Caki2 (cell line): ENCODE measurements at regions not wholly inside any gene's neighbourhood (a gene's known extent, or its start where the extent isn't known, plus 50 kb on each side); places are given as distances from the start of the nearest gene placed in this dataset.
A peak's percentile ranks its signal among the peaks of the same experiment; 100 is the strongest.

Source experiments
- DNase-seq: peaks from one replicate; pipeline ENCODE4 v3.0.0-alpha.2; 2015; ENCODE audit warnings: low read depth
- in situ Hi-C: cut with HindIII; loops from 2 replicates; pipeline ENCODE4 v1.10.0; 2016; ENCODE audit warnings: low sequenced_read_pairs, low pct_unique_long_range_greater_than_20kb, mixed read lengths

DNA sequence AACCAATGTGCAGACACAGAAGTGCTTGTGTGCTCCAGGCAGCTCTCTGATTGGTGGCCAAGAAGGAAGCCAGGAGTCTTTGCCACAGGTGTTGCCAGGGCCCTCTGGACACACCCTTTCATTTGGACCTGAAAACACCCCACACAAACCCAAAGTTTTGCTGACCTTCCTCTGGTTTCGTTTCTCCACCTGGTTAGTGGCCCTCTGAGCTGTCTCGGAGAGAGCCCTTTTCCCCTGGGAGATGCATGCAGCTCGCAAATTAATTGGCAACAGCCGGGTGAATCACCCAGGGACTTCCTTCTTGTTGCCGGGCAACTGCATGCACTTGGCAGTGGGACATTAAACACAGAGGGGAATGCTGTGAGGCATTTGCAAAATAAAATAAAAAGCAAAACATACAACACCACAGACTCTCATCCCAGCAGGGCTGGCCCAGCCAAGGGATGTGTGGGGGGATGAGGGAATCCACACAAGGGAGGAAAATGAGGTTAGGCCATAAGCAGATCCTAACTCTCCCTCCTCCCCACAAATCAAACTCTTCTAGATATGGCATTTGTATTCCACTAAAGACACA lies 286.6 kb downstream of the SOX9 start:
- peak; percentile 93 for DNase-seq
- in situ Hi-C loops = no loop called here

DNA sequence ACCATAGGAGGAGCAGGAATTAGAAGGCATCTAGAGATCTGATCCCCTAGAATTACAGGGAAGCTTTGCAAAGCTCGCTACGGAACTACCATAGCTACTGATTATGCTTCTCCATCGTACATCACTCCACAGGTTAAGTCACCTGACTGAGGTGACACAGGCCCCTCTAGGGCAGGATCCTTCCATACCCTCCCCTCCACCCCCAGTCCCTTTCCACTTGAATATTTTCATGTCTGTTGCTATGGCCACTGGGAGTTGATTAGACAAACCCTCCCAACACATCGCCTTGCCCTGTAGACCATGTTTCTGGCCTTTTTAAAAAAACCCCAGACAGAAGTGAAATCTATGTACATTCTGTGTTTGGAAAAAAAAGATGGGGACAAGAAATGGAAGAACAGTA lies 287.1 kb downstream of the SOX9 start:
- in situ Hi-C loops = no loop called here
- no peak for DNase-seq

DNA sequence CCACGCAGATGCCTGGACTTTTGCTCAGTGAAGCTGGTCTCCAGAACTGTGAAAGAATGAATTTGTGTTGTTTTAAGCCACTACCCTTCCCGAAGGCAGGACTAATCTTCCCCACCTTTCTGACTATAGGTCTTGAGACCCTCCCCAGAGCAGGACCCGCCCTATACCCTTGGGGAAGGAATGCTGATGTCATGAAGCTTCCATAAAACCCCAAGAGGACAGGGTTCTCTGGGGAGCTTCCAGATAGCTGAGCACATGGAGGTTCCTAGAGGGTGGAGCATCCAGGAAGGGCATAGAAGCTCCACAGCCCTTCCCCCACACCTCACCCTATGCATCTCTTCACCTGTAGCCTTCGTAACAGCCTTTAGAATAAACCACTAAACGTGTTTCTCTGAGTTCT lies 287.8 kb downstream of the SOX9 start:
- in situ Hi-C loops = no loop called here
- DNase-seq = no peak

DNA sequence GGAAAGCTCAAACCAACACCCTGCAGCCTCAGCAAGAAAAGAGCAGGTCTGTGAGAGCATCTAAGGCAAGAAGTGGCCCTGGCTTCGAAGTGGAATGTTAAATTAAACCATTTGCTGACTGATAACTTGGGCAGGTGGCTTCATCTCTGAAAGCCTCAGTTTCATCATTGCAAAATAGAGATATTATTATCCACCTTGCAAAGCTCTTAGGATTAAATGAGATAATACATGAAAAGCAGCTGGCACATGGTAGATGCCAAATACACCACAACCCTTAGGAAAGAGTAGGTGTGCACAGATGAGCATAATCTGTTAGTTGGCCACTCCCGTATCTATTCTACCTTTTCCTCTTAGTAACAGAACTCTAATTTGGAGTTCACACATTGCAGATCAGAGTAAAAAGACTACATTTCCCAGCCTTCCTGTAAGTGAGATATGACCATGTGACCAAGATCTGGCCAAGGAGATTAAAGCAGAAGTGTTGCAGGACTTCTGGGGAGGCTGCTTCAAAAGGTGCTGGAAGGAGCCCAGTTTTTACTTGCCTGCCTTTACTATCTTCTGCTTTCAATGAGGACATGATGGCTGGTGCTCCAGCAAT lies 288.7 kb downstream of the SOX9 start:
- no peak for DNase-seq
- in situ Hi-C loops = no loop called here

DNA sequence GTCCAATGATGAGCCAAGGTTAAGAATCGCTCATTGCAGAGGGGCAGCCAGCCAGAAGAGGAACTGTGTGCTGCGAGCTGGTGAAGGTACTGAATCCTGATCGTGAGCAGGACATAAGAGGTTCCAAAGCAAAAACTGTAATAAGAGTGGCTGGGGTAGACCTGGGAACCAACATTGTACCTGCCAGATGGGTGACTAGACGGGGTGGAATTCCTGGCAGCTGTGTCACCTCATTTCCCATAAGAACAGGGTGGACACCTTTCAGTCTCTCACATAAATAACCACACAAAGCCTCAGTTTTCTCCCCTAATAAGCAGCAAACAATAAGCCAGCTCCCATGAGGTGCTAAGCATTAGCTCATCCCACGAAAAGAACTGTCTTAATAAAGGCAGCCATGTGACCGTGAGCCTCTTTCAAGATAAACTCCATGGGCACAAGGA lies 290.3 kb downstream of the SOX9 start:
- peak; percentile 48 for DNase-seq
- in situ Hi-C loops = no loop called here

DNA sequence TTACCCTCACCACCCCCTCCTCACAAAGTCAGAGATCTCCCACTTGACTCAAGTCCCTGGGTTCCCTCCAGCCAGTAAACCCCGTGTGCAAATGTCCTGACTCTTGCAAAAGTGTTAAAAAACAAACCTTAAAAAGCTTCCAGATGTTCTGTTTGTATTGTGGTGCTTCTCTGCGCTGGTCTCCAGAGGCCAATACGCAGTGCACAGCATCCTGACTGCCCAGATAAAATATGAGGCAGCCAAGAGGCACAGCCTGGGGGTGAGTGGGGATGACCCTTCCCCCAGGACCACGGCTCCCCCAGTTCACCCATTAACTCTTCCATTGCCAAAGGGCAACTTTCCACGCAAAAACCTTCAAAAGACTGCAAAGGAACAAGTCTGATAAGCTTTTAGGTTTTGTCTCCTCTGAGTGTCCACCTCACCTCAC lies 291.8 kb downstream of the SOX9 start:
- no peak for DNase-seq
- in situ Hi-C loops = no loop called here

DNA sequence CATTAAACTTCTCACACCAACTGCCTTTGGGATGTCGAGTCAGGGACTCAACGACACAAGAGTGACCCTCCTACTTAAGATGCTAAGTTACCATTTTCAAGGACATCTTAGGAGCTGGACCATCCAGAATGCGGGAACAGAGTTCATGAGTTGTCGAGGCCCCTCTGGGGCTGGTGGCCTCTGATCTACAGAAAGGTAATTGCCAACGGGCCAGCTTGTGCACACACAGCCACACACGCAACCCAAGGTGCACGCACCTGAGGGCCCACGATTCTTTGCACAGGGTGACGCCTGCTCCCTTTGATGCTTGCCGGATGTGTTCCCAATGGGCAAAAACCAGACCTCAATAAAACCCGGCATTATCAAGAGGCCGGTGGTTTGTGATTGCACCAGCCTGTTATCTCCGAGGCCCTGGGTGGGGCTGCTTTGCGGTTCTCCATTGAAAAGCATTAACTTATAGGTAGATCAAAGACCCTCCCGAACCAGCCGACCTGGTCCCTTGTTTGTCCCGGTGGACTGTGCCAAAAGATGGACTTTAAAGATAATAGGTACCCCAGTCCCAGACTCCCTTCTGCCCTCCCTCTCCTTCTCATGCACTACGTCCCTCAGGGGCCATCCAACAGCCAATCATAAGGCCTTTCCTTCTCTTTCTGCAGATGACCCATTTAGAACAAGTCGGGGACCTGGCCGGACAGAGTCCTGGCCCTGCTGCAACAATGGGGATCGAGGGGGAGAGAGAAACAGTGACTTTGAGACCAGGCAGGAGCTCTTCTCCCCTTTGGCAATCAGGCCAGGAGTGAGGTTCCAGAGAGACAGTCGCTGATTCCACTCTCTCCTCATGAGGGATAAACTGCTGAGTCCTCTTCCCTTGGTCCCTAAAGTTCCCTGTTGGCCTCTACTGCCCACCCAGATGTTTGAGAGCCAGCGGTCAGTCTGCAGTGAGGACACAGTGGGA lies 292.5 kb downstream of the SOX9 start:
- in situ Hi-C loops = no loop called here

DNA sequence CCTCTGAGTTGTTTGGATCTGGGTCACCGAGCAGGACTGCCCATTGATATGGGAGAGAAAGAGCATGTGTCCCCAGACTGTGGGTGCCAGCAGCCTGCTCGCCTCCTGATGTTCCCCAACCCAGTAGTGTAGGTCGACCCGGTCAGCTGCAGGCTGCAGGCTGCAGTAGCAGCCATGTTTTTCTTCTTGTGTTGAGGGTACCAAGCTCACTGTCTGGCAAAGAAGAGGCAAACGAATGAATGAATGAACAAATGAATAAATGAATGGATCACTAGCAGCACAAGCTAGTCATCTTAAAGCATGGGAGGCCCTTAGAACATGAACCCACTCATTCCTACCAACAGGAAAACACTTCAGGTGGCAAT lies 293.2 kb downstream of the SOX9 start:
- in situ Hi-C loops = no loop called here
- no peak for DNase-seq

More for the DNA sequence above, 292.5 kb downstream of the SOX9 start:
- no peak for DNase-seq

DNA sequence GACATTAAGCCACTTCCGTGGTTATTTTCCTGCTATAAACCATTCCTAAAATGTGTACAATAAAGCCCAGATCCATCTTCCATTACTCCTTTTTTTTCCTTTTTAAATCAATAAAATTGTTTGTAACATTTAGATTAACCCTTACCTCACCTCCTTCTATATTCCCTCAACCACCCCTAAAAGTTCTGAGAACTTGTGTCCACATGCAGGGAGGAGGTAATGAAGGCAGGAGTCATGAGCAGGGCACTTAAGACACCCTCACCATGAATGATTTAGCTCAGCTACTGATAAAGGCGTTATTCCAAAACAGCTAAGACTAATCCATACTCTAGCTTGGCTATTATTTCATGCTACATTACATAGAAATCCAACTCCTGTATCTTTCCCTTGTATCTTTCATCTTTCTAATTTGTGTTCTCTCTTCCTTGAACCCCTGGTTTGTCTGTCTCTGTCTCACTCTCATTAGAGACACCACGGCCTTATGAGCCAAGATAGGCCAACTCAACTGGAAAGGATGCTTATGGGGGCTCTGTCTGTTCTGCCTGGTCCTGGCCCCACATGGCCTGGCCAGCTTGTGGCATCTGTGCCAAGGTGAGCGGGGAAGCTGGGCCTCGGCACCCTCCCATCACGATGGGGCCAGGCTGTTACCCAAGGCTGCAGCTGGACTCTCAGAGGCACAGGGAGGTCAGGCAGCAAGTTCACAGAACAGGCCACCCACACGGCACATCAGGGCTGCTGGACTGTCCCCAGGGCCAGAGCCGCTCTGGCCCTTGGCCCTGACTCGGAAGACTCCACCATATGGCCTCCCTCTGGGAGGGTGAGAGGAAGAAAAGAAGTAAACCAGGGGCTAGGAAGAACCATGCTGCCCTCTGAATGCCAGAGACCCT lies 294.4 kb downstream of the SOX9 start:
- in situ Hi-C loops = no loop called here
- DNase-seq = no peak

DNA sequence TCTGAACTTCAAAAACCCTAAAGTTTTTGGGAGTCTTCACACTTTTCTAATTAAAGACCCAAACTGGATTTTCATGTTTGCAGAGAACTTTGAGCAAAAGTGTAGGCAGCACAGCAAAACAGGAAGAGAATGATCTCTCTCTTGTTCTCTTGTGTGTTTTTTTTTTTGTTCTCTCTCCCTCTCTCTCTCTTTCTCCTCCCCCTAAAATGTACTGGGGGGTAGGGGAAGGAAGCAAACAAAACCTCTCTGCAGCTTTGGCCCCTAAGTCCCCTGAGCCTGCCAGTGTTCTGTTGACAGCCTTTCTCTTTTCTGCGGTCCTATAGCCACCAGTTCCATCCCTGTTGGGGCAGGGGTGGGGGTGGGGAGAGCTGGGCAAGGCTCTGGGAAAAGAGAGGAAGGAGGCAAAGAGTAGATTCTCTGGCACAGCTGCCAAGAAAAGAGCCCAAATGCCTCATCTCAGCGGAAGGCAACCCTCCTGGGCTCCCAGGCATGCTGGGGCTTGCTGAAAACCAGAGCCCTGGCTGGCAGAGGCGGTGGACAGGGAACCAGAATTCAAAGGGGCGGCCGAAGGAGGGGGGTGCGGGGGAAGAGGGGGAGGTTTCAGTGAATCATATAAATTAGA lies 295.3 kb downstream of the SOX9 start:
- no peak for DNase-seq
- in situ Hi-C loops = no loop called here

DNA sequence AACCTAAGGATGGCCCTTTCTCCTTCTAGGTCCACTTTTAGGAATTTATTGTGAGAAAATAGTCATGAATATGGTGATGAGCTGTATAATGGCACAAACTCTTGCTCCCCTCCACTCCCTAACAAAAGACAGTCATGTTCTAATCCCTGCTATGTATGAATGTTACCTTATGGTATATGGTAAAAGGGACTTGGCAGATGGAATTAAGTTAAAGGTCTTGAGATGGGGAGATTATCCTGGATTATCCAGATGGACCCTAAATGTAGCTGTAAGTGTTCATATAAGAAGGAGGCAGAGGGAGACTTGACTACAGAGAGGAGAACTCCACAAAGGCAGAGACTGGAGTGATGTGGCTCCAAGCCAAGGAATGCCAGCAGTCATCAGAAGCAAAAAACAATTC lies 296.1 kb downstream of the SOX9 start:
- in situ Hi-C loops = no loop called here
- no peak for DNase-seq

DNA sequence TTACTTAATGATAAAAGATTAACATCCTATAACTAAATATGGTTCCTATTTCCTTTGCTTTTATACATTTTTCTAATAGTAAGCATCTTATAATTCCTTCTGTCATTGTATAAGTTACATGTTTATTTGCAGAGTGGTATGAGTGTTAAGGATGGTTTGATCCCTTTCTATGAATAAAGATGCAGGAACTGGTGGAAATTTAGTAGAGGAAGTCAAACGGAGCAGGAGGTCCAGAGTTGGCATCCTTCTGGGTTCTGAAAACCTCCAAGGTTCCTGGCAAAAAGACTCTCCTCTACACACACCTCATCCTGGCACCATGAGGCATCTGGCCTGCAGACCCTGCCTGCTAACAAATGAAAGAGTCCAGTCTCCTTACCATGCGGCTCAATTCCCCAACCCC lies 296.8 kb downstream of the SOX9 start:
- DNase-seq = no peak
- in situ Hi-C loops = no loop called here

DNA sequence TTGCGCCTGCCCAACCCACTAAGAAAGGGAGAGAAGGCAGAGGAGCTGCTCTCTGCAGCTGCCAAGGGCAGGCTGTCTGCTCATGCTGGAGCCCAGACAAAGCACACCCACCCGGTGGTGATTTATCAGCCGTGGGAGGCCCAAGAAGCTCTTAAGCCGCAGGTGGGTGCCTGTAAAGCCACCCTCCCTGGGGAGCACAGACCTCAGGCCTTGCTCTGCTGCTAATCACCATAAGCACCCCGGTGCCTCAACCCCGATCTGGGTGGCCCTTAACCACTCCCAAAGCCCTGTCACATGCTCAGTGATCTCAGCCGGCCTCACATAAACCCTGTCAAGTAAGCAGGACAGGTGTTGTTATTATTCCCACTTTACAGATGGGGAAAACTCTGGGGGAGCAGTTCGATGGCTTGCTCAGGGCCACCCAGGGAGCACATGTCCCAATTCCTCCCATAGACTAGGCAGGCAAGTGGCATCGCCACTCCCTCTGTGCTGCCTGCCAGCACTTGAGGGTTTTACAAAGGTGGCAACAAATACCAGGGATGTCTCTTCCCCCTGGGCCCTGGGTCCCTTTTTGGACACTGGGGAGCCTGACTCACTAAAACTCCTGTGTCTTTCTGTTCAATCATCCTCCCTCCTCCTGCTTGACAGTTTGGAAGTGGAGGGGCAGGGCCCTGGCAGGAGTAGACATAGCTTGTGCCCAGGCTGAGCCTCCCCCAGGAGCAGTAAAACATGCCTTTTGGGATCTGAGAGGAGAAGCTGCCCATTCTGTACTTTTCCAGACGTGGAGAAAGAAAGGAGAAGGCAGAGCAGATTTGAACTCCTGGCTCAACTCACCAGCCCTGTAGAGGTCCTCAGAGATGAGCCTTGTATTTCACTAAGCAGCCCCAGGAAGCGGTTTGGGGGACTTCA lies 299.3 kb downstream of the SOX9 start:
- peak; percentile 45 for DNase-seq
- in situ Hi-C loops = no loop called here

DNA sequence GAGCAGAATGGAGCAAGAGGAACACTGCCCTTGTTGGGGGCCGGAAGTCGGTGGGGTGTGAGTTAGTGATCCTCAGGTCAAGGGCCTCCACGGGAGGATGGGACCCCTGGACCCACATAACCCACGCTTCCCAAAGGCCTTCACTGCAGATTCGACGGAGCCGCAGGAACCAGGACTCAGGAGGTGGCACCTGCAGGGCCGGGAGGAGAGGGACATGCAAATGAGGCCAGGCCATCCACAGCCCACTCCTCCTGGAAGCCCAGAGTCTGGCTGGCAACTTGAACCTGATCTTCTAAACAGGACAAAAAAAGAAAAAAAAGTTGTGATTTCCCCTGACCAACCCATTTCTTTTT lies 299.9 kb downstream of the SOX9 start:
- in situ Hi-C loops = no loop called here
- no peak for DNase-seq

DNA sequence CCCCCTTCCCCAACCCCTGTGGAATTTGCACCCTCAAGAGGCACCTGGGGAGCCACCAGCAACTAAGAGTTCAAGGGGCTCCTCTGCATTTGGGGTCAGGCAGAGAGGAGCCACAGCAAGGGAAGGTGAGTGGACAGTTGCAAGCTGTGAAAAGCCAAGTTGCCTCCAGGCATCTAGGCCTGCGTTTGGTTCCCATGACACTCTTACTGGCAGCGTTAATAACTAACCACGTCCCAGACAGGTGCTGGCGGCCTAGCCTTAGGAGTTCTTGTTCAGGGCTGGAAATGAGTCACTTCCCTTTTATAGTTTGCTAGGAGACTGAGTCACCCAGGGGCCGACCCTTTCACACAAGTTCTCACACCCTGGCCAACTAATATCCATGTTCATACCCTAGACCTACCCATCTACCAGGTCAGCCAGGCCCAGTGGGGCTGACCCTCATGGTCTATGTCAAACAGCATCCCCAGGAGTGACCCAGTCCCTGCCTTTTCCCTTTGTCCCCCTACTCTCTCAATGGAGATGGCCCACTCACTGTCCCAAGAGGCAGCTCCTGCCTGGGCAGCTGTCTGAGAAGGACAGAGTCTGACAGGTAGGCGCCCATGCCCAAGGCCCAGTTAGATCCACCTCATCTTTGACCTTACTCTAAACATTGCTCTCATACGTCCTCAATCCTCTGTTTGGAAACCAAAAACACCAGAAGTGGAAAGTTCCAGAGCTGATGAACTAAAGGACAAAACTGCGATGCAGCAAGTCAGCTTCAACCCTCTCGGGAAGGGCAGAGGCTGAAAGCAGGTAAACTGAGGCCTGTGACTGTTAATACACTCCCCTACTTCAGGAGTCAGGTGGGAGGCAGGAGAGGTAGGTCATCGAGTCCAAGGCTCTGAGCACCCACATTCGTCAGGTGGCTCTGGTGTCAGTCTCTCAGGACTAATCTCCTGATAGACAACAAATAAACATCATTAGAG lies 300.6 kb downstream of the SOX9 start:
- in situ Hi-C loops = no loop called here

DNA sequence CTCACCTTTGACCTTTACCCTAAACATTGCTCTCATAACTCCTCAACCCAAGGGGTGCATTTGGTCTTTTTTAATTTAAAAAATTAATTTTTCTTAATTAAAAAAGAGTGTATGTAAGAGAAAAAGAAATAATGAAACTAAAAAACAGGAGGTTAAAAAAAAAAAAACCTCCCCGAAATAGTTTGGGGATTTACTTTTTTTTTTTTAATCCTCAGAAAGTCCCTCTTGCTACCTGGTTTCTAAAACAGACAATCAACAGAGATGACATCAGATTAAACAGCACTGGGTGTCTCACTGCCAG lies 301.3 kb downstream of the SOX9 start:
- in situ Hi-C loops = no loop called here
- DNase-seq = no peak

More for the DNA sequence above, 300.6 kb downstream of the SOX9 start:
- DNase-seq = peak; percentile 96
